ENCODE measurements at regions not wholly inside any gene's neighbourhood (a gene's known extent, or its start where the extent isn't known, plus 50 kb on each side); places are given as distances from the start of the nearest gene placed in this dataset.

DNA sequence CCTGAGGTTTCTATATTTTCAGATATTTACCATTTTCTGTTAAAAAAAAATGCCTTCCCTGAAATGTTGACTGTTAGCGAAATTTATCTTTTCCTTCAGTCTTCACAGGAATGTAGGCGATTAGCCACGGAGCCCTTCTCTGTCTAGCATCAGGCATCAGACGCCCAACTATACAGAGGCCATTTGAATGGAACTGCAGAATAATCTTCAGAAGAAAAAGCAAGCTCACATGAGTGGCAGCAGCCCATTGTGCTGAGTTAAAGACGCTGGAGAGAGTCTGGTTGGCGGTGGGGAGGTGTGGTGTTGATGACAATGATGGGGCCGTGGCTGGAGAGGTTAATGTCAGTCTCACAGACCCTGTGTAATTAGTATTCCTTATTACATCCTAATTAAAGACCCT lies 196.8 kb upstream of the LEF1 start:
- no peak for DNase-seq (ENCODE audit: low read depth in 2 of 2)

DNA sequence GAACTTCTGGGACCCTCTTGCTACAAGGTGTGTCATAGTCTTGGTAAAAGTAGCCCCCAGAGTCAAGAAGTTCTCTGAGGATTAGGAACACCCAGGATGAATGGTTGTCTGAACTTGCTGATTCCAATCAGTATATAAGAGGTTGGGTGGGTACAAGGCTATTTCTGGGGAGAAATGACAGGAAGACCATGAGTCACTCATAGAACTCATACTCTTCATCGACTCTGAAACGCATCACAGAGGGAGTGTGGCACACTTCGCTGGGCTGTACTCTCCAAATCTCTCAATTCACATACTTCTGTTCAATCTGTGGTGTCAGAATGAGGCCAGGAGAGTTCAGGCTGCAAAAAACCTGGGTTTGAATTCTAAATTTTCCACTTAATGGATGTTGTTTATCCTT lies 193.2 kb upstream of the LEF1 start:
- no peak for DNase-seq (ENCODE audit: low read depth in 2 of 2)

DNA sequence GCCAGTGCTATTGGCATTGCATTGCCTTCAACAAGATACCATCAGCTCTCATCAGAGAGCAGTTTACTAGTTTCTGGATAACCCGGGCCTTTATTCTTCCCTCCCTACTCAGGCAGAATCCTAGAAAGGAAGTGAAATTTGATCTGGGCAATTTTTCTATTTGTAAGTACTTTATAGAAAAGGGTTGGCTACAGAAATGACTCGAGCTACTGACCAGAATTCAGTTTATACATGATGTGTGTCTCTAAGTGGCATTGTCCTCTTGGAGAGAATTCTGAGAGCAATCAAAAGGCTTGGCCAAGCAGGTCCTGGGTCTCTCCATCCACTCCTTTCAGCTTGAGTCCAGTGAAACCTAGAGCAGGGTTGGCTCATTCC lies 192.7 kb upstream of the LEF1 start:
- DNase-seq (ENCODE audit: low read depth in 2 of 2): no peak

DNA sequence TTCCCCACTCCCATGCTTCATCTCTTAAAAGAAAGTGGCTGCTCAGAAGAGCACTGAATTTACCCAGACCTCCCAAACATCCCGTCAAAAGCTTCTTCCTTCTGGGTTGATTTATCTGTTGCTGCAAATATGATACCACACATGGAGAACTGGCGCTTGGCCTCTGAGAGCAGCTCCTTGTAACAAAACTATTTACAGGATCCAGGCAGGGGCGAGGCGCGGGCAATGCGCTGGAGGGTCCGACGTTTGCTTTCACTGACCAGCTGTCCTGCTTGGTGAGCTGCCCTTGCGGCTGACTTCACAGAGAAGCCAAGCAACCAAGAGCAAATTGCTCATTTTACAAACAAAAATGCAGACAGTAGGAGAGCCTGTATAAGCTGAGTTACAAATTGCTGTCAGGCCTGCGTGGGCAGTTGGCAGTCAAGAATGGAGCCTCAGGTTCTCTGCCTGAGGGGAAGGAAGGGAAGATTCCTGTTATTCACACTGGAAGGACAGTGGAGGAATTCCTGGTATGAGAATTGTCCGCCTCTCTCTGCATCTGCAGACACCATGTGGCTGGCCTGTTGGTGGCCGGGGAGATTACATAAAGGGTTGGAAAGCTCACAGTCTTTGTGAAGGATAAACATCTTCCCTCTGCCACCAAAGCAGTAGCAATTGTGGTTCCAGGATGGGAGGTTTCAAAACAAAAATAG lies 192.2 kb upstream of the LEF1 start:
- DNase-seq (ENCODE audit: low read depth in 2 of 2): no peak

DNA sequence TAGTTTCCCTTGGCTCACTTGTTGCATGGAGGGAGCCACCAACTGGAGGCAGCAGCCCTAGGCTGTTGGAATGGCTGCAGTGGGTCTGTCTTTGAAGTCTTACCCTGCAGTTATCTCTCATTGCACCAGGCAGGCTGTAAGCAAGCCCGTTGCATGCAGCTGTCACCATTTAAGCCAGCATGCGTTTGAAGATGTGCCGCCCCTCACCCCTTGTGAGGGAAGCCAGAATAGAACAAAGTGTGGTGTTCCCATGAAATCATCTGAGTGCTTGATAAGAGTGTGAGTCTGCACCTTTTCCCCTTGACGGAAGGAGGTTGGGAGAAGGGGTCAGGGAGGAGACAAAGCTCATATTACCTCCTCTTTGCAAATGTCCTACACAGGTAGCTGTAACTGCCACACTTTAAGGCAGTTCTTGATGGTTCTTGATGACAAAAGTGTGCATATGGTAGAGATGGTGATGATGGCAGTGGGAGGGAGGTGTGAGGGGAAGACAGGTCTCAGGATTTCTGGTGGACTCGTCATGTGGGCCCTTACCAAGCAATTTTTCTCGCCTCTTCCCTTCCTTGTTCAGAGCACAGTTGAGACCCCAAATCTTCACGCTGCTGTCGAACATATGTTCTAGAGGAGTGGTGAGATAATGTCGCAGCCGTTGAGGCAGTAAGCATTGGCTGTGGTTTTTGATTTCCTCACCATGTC lies 191.4 kb upstream of the LEF1 start:
- no peak for DNase-seq (ENCODE audit: low read depth in 2 of 2)

DNA sequence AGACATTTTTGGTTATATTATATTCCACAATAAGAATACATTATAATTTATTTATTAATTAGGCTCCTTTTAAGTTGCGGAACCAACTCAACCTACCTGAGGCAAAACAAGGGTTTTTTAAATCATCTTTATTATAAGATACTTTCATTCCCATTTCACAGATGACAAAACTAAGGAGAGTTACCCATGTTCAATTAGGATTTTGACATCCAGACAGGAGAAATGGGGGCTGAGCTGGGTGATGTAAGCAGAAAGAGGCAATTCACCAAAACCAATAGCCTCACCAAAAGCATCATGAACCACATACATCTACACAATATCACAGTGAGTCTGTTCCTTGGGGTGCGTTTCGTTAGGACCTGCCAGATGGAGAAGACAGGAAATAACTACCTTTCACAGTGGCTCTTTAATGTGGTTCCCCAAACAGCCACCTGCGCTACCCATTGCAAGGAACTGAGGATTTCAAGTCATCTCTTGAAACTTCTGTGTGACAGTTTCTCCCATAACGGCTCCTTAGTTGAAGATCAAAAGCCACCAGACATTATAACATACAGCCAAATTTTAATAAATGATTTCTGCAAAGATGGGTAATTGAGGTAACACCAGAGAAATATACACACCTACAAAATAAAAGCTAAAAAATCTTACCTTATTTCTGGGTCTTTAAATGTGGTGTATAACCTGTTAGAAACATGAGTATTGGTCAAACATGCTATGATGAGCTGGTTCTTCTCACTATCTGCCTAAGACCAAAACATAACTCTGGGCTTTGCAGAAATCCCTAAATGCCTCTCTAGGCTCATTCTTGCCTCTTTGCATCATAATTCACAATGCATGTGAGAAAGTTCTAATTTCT lies 190.6 kb upstream of the LEF1 start:
- no peak for DNase-seq (ENCODE audit: low read depth in 2 of 2)

DNA sequence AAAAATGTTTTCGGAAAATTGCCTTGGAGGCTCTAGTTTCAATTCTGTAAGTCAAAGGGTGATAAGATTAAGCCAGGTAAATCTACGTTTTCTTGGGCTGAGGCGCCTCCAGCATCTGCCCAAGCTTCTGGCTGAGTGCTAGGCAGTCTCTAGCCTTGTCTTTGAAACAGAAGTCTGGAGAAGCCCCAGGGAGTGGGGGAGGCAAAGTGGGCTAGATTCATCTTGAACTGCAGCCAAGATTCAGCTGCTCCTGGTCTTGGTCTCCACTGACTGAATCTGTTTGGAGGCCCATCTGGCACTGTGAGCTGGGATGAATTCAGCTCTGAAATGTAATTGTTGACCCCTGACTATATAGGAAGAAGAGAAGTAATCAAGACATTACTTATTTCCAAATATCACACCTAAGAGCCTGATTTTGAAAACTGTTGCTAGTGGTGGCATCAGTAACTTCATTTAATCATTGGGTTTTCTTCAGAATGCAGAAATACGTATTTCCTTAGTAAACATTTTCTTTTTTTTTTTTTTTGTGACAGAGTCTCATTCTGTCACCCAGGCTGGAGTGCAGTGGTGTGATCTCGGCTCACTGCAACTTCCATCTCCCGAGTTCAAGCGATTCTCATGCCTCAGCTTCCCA lies 187.3 kb upstream of the LEF1 start:
- no peak for DNase-seq (ENCODE audit: low read depth in 2 of 2)

DNA sequence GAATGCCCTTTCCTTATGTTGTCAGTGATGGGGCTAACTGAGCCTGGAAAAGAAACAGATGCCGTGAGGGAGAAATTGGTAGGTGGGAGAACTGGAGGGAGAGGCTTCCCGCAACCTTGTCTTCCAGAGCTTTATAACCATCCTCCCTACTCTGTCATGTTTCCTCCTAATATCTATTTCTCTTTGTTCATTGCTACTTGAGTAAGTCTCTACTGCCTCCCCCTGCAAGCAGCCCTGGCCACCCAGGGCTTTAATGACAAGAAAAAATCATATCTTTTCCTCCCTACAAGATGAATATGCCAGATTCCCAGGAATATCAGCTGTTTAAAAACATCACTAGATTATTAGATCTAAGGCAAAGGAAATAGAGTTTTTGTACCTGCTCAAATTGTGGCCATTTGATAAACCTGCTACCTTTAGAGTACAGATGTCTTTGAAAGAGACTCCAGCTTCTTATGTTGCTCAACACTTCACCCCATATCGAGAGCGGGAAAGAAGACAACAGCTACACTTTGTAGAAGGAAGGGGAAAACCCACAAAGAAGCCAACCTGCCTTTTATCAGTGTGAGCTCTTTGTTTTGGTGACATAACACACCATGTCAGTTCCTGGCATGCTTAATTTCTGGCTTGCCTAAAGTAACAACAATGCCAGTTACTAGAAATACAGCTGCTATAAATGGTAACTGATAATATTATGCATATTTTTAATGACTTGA lies 186.6 kb upstream of the LEF1 start:
- no peak for DNase-seq (ENCODE audit: low read depth in 2 of 2)

DNA sequence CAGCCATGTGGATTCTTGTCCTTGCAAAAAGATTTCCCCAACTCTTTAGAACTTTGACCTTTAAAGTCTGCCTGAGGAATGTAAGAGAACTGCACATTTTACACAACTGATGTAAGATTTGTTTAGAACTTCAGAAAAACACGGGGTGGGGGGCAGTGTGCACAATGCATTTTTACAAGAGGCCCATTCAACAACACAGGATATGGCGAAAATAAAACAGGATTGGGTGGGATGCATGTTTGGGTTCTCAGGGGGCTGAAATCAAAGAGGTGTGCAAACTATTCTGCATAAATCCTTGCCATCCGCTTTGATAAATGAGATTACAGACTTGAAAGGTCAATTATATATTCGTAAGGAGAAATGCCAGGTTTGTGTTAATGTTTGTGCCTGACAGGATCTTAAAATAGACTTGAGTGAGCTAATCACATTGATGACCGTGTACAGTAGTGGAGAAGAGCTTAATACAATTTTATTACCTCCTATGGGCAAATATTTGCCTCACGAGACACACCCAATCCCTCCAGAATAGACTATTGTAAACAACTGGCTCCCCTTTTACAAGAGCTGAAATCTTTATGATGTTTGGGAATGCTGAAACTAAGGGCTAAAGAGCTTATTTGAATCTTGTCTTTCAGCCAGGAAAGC lies 184.1 kb upstream of the LEF1 start:
- no peak for DNase-seq (ENCODE audit: low read depth in 2 of 2)

DNA sequence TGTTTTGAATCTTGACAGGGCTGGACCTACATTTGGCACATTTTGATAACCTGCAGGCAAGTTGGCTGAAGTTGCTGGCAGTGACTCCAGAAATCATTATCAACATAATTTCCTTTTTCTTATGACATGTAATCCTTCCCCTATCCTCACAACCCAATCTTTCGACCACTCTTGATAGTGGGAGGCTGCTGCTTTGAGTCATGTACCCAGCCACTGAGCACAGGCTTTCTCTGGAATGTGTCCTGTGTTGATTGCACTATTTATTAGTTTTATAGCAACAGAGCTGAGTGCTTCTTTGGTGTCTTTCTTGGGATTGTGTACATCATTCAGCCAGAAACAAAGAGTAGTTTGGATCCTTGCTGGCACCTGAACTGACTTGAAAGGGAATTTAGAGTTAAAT lies 183.1 kb upstream of the LEF1 start:
- DNase-seq (ENCODE audit: low read depth in 2 of 2): no peak

DNA sequence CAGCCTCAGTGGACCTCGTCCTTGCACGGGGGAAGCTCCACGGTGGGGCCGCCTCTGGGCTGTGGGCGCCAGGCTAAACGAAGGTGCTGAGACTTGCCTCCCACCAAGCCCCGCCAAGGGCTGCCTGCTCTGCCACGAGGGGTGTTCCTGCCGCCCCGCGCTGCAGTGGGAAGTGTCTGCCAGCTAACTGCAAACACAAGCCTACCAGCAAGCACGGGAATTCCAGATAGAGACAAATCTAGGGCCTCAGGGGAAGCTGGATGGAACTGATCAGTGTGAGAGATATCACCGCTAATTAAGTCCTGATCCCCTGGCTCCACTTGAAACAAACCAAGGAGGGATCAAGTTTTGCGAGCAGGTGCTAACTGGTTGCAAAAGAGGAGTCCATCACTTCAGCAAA lies 181.6 kb upstream of the LEF1 start:
- no peak for DNase-seq (ENCODE audit: low read depth in 2 of 2)

DNA sequence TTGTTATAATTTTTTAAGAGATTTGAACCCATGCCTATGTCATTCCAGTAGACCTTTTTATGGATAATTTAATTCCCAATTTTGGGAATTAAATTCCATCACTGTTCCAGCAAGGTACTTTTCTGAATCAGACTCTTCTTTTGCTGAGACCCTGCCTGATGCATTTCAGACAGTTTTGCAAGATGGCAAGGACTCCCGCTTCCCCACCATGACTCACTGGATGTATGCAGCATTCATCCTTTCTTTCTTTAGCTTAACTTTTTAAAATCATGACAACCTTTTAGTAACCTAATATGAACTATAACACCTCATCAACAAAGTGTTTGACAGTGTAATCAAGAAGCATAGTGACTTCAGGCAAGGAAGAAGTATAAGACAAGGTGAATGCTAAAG lies 178.1 kb upstream of the LEF1 start:
- no peak for DNase-seq (ENCODE audit: low read depth in 2 of 2)

DNA sequence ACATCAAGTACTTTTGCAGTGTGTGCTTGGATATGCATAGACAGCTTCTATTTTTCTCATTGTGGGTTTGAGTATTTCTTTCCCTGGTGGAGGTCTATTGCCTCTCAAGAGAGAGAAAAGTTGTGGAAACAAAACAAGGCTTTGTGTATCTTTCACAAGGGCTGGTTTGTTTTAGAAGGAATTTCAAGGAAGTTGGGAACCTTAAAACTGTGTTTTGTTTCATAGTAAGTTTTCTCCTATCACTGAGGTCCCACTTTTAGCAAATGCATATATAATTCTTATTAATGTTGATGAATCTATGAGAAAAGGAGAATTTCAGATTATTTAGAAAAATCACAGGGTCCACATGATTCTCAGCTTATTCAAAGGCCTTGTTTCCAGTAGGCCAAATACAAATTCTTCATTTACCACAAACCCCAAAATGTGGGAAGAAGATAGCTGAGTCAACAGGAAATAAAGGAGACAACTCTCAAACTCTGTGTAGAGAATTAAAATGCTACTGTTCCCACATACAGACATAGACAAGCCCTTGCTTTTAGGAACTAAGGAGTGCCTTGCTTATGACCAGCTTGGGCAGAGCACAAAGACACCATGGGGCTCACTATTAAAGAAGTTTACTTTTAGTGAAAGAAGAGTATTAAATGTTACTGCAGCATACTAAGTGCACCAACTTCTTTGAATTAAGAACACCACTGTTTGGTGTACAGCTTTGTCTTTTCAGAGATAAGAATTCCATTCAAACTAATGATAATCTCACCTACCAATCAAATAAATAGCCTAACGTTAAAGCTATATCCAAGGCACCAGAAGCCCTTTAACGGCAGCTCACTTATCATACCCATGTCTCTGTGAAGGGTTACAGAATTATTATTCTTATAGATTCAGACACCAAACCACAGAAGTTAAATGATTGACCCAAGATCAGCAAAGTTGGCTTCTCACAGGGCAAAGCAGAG lies 177.4 kb upstream of the LEF1 start:
- no peak for DNase-seq (ENCODE audit: low read depth in 2 of 2)

DNA sequence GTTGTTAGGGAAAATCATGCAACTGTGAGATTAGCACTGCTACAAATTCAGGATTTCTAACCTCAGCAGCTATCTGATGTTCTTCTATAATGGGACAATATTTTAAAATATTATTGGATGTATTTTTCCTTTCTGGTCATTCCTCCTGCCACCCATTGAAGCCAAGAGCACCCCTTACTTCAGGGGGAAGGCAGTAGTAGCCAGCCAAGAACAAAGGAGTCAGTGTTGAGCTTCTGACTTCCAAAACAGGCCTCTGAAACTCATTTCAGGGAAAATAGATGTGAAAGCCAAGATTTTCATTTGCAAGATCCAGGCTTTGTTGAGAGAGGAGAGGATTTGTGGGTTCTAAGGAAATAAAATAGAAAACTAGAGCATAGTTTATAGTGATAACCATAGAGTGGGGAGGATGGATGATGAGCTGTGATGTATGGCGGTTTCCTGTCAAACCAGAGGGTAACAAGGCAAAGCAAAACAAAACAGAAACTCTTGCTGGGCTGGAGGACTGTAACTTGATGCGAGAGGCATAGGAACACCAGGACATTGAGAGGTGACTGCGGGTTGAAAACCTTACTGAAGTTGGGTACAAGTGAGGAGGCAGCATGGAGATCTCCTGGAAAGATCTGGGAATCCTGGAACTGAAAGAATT lies 173.7 kb upstream of the LEF1 start:
- no peak for DNase-seq (ENCODE audit: low read depth in 2 of 2)

DNA sequence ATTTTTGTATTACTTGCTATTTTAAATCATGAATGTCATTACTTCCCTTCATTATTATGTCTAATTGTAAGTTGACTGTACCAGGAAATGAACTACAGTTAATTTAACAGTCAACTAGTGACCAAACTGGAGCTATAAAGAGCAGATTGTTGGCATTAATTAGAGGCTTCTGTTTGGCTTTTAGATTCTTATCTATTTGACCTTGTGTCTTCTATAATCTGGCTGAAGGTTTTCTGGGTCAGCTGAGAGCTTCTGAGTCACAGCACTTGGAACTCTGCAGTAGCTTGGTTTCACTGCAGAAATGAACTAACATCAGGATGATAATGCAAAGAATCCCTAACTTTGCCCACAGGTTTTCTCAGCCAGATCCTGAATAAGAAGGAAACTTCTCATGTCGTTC lies 169.2 kb upstream of the LEF1 start:
- DNase-seq (ENCODE audit: low read depth in 2 of 2): no peak

DNA sequence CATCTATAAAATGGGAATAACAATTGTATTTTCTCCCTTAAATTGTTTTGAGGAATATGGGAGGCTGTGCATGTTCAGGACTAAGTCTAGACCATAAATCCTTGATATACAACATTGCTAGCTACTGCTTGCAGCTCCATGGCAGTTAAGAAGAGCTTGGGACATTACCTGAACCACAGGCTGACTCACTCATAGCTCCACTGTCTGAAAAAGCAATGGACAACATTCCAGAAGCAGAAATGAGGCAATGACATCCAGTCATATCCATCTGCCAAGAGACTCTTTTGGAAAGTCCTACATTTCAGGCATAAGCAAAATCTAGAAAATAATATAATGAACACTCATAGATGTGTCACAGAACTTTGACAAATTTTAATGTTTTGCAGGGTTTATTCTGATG lies 167.3 kb upstream of the LEF1 start:
- no peak for DNase-seq (ENCODE audit: low read depth in 2 of 2)

DNA sequence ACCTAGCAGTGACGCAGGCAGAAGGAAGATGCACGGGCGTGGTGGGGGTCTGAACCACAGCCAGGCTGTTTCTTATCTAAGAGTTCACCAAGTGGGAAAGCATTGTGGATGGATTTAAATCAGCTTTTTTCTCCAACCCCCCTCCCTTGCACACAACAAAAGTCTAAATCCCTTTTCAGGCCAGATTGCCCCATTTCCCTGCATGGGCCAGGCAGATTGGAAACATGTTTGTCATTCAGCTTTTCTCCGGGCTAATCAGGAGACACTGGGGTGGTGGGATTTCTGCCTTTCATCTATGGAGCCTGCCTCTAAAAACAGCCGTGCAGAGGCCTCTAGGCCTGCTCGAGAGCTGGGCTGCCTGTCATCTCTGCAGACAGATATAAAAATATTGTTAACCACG lies 166.3 kb upstream of the LEF1 start:
- DNase-seq (ENCODE audit: low read depth in 2 of 2): no peak

DNA sequence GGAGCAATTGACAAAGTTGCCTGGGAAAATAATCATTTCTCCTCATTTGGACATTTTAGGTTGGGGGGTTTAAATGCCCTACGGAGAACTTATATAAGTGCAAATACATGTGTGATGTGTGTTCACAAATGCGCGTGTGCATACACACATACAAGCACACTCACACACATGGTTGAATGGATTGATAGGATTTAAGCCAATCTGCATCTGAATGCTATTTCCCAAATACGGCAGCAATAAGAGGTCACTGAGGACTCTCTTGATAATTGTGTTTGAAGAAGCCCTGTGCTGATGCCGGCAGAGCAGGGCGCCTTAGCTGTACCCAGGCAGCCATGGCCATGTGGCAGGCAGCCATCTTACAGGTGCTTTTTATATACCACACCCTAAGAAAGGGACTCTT lies 165.3 kb upstream of the LEF1 start:
- DNase-seq (ENCODE audit: low read depth in 2 of 2): no peak

DNA sequence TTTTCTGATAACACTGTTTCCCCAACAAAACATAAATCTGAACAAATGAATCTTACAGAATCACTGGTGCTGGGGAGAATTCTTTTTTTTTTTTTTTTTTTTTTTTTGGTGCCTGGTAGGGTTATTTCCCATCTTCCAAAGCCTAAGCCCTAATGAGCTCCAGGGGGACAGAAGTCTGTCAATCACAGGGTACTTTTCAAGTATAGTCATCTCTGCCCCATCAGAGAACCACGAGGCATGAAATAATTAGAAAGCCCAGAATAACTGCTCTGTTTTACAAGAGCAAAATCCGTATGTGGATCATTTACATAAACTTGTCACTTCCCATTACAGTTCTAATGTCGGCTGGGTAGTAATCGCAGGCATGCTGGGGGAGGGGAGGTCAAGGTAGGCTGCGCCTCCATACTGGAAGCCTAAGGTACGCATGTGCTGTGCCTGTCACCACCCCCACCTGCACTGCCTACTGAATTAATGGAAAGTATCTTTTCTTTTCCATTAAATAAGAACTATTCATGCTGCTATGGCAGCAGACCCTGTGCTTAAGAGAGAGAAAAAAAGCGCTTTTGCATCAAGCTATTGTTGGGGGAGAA lies 164.7 kb upstream of the LEF1 start:
- no peak for DNase-seq (ENCODE audit: low read depth in 2 of 2)

Measured in stimulated activated CD4-positive, alpha-beta T cell treated with anti-CD3 and anti-CD28 coated beads, Interleukin-12 subunit alpha, Interleukin-12 subunit beta, amount 100 ng/mL, for 24 hours (primary cell).